HG03280 (cell line): ENCODE measurements at regions not wholly inside any gene's neighbourhood (a gene's known extent, or its start where the extent isn't known, plus 50 kb on each side); places are given as distances from the start of the nearest gene placed in this dataset.

Experiments
- ATAC-seq: cut with Tn5 transposase; IDR thresholded peaks from one replicate; pipeline ENCODE4 v1.9.1; 2021; ENCODE audit warnings: mild to moderate bottlenecking, moderate library complexity; ENCODE audit not compliant: unreplicated experiment

GRCh38 chr4:37054531-37055077, 189.9 kb upstream of the NWD2 start:
- no peak for ATAC-seq

- no peak for ATAC-seq
These were observed 185.7 kb upstream of the NWD2 start for GRCh38 chr4:37058826-37059225.

DNA sequence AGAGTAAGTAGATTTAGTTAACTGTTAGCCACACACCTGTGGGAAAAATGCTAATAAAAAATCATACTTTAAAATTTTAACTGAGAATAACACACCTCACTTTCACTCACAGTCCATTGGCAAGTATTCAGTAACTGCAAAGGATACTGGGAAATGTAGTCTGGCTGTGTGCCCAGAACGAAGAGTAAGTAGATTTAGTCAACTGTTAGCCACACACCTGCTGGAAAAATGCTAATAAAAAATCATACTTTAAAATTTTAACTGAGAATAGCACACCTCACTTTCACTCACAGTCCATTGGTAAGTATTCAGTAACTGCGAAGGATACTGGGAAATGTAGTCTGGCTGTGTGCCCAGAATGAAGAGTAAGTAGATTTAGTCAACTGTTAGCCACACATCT, 178.4 kb upstream of the NWD2 start:
- no peak for ATAC-seq

DNA sequence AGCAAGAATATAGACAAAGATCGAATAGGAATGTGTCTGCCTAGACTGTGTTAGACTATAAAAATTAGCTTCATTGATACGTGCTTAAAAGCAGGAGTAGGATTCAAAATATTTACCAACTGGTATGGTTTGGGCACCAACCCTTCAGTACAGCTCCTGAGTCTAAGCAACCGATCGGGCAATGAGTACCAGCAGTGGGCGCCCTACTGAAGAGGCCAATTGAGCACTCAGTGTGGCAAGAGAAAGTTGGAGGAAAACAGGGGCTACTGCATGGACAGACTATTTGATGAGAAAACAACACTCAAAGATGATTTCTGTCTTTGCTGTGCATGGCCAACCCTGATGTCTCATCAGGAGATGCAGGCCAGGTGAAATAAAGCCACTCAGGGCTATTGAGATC, 176.0 kb upstream of the NWD2 start:
- no peak for ATAC-seq

- no peak for ATAC-seq
These were observed 174.5 kb upstream of the NWD2 start for GRCh38 chr4:37070041-37070440.

GRCh38 chr4:37071576-37071975, 173.0 kb upstream of the NWD2 start:
- ATAC-seq, result no peak

DNA sequence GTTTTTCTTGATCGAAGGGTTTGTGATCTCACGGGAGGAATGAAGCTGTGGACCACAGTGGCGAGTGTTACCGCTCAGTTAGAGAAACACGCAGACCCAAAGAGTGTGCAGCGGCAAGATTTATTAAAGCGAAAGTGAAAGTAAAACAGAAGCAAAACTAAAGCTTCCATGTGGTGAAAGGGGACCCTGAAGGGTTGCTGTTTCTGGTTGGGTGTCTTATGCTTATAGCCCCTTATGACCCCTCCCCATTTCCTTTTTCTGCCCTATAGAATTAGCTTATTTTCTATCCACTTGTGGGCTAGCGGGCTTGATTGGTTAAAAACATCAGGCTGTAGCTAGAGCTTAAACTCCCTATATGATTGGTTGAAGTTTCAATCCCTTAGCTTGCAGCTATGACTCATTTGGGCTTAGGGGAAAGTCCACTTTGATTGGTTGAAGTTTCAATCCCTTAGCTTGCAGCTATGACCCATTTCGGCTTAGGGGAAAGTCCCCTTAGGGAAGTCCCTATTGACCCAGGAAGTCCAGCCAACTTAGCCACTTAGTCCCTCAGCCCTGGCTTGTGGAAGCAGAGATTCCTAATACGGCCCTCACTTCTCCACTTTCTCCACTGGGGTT, 171.2 kb upstream of the NWD2 start:
- no peak for ATAC-seq

GRCh38 chr4:37082912-37083311, 161.6 kb upstream of the NWD2 start:
- no peak for ATAC-seq

- ATAC-seq, result no peak
These were observed 148.6 kb upstream of the NWD2 start for GRCh38 chr4:37095925-37096324.

DNA sequence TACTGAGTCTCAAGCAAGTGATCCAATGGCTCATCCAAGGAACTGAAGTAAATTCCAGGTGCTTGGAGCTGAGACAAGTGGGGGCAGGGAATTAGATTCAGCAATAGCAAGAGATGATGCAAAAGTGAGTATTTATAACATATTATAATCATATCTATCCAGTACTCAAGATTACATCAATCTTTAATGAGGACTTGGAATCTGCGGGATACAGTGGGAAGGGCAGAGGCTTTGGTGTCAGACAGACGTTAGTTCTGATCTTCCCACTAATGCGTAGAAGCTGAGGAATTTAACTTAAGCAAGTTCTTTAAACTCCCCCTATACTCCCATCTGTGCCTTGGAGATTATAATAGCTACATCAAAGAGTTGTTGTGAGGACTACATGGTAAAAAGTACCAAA, 143.4 kb upstream of the NWD2 start:
- ATAC-seq, result no peak

- no peak for ATAC-seq
These were observed 142.9 kb upstream of the NWD2 start for GRCh38 chr4:37101686-37102085.

- ATAC-seq, result no peak
These were observed 134.8 kb upstream of the NWD2 start for GRCh38 chr4:37109756-37110155.

GRCh38 chr4:37124800-37125199, 119.7 kb upstream of the NWD2 start:
- no peak for ATAC-seq

GRCh38 chr4:37126051-37126450, 118.5 kb upstream of the NWD2 start:
- no peak for ATAC-seq

DNA sequence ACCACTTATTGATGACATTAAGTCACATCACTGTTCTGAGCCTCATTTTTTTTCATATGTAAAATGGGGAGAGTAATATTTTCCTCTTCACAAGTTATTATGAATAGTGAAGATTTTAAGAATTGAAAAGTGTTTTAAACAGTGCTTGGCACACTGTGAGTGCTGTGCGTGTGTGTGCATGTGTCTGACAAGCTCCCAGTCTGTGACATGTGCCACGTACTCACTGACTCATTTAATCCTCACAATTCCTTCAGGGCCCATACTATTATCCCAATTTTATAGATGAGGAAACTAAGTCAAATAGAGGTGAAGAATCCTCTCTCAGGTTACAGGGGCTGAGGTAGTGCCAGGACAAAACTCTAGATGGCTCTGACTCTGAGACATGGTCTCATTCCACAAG, 114.1 kb upstream of the NWD2 start:
- ATAC-seq, result no peak

DNA sequence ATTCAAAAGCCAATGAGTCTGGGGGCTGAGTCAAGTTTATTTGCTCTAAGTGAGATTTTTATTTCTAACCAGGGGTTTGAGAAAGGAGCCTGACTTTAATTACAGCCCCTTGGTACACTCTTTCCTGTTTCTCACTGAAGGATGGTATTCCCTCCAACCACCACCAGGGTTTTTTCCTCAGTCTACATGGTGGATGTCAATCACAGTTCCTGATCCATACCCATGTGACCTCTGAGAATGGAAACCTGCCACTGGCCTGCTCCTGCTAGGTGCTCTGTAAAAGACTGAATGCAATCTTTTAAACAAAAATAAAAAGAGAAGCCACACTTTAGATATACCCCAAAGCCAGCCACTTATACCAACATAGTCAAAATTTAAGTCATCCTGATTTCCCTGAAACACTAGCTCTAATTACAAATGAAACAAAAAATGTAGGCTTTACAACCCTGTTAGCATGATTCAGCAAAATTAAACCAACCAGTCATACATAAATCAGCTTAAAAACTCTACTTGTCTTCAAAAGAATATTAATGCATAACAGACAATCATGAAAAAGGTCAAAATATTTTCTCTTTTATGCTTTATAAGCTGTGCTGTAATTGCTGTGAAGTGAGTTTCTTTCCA, 112.1 kb upstream of the NWD2 start:
- no peak for ATAC-seq

DNA sequence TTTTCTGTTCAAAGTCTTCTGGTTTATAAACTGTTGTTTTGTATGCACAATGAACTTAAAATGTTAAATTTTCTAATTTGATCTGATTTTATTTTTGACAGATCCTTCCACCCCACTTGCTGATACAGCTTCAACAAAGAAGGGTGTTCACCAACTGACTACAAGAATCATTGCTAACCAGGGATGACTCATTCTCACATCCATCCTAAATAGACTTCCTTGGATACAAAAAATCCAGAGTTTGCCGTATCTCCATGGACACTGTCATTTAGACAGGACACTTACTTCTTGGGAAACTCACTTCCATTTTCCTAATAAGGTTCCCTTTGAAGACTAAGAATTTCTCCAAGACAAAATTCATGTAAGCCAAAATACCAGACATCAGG, 111.6 kb upstream of the NWD2 start:
- no peak for ATAC-seq

- peak; percentile 49 for ATAC-seq
These were observed 106.4 kb upstream of the NWD2 start for GRCh38 chr4:37138019-37138653.

DNA sequence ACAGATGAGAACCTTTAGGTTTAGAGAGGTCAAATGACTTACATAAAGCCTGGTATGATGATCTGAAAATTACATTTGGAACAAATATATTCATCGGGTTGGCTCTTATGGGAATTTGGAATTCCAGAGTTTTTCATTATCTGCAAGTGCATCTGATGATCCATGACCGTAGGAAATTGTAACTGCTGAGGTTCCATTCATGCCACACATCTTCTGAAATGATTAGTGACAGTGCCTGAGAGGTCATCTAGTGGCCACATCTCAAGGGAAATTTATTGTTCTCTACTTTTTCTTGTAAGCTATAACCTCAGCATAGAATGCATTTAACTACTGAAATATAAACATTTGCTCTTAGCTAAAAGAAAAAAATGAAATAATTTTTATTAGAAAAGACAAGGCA, 105.8 kb upstream of the NWD2 start:
- ATAC-seq, result peak; percentile 51

GRCh38 chr4:37139987-37140386, 104.6 kb upstream of the NWD2 start:
- ATAC-seq, result no peak

- no peak for ATAC-seq
These were observed 98.3 kb upstream of the NWD2 start for GRCh38 chr4:37146260-37146659.

DNA sequence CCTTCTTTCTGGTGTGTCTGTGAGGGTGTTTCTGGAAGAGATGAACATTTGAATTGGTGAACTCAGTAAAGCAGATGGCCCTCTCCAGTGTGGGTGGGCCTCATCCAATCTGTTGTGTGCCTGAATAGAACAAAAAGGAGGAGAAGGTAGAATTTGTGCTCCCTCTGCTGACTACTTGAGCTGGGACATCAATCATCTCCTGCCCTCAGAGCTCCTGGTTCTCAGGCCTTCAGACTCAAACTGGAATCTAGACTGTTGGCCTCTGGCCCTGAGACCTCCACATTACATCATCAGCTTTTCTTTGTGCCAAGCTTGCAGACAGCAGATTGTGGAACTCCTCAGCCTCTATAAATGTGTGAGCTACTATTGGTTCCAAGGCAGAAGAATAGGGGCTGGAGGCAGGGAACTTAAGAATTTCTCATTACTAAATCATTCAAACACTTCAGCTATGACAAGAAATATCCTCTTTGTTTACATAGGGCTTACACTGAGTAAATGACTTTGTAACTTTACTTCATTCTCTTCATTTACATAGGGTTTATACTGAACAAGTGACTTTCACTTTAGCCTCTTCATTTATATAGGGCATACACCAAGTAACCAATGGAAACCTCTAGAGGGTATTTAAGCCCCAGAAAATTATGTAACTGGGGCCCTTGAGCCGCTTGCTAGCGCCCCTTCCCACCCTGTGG, 86.9 kb upstream of the NWD2 start:
- ATAC-seq, result no peak
